ENCODE measurements at regions not wholly inside any gene's neighbourhood (a gene's known extent, or its start where the extent isn't known, plus 50 kb on each side); places are given as distances from the start of the nearest gene placed in this dataset.
"Not testable (repeated sequence)": the region's sequence is repeated elsewhere in the genome, so short reads cannot be mapped to it uniquely, and the experiment has no call there.

GRCh38 chr5:125233944-125234343, 487.5 kb upstream of the ZNF608 start:
- TF ChIP-seq CTCF (IDR thresholded peaks at IDR 0.05; ENCODE audit: low read depth, low read length, missing control alignments): no peak
- DNase-seq (ENCODE audit: low read depth): no peak
- in situ Hi-C loops (cut with HindIII; ENCODE audit: low sequenced_read_pairs): no loop called here
- no peak overlapping the region for H3K4me3 ChIP-seq (ENCODE audit: low read depth, low read length)

GRCh38 chr5:125236007-125236406, 489.6 kb upstream of the ZNF608 start:
- in situ Hi-C loops (cut with HindIII; ENCODE audit: low sequenced_read_pairs): no loop called here

DNA sequence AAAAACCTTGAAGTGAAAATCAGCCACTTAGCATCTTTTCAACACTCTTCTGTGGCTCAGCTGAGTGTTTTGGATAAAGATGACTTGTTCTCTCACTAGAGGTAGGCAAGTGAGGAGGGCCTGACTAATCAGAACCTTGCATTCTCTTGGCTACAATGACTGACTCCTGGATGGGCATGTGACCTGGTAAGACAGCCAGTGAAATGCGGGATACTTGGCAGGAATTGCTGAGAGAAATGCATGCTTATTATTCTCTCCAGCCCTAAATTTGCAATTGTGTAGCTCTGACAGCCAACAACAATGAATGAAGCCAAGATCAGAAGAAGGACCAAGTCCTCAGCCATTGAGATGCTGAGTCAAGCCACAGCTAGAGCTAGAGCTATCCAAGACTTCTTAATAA, 490.5 kb upstream of the ZNF608 start:
- no peak overlapping the region for H3K4me3 ChIP-seq (ENCODE audit: low read depth, low read length)
- in situ Hi-C loops (cut with HindIII; ENCODE audit: low sequenced_read_pairs): no loop called here
- DNase-seq (ENCODE audit: low read depth): peak; percentile 18
- TF ChIP-seq CTCF (IDR thresholded peaks at IDR 0.05; ENCODE audit: low read depth, low read length, missing control alignments): no peak

More at GRCh38 chr5:125236007-125236406, 489.6 kb upstream of the ZNF608 start:
- no peak for TF ChIP-seq CTCF (IDR thresholded peaks at IDR 0.05; ENCODE audit: low read depth, low read length, missing control alignments)
- no peak overlapping the region for H3K4me3 ChIP-seq (ENCODE audit: low read depth, low read length)
- no peak for DNase-seq (ENCODE audit: low read depth)

DNA sequence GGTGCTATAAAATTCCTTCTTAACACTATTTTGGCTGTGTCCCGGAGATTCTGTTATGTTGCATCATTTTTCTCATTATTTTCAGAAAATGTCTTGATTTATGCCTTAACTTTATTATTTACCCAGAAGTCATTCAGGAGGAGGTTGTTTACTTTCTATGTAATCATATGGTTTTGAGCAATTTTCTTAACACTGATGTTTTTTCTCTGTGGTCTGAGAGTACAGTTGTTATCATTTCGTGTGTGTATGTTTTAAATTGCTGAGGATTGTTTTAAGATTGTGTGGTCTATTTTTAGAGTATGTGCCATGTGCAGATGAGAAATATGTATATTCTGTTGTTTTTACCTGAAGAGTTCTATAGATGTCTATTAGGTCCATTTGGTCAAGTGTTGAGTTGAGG, 498.1 kb upstream of the ZNF608 start:
- no peak for TF ChIP-seq CTCF (IDR thresholded peaks at IDR 0.05; ENCODE audit: low read depth, low read length, missing control alignments)
- no peak overlapping the region for H3K4me3 ChIP-seq (ENCODE audit: low read depth, low read length)
- DNase-seq (ENCODE audit: low read depth): no peak
- in situ Hi-C loops (cut with HindIII; ENCODE audit: low sequenced_read_pairs): no loop called here

GRCh38 chr5:125245216-125245615, 498.8 kb upstream of the ZNF608 start:
- H3K4me3 ChIP-seq (ENCODE audit: low read depth, low read length): no peak overlapping the region
- no peak for DNase-seq (ENCODE audit: low read depth)
- no peak for TF ChIP-seq CTCF (IDR thresholded peaks at IDR 0.05; ENCODE audit: low read depth, low read length, missing control alignments)
- in situ Hi-C loops (cut with HindIII; ENCODE audit: low sequenced_read_pairs): no loop called here

- in situ Hi-C loops (cut with HindIII; ENCODE audit: low sequenced_read_pairs): no loop called here
- DNase-seq (ENCODE audit: low read depth): no peak
- no peak overlapping the region for H3K4me3 ChIP-seq (ENCODE audit: low read depth, low read length)
- TF ChIP-seq CTCF (IDR thresholded peaks at IDR 0.05; ENCODE audit: low read depth, low read length, missing control alignments): no peak
These were observed 503.0 kb upstream of the ZNF608 start for GRCh38 chr5:125249400-125249799.

- no peak for TF ChIP-seq CTCF (IDR thresholded peaks at IDR 0.05; ENCODE audit: low read depth, low read length, missing control alignments)
- H3K4me3 ChIP-seq (ENCODE audit: low read depth, low read length): no peak overlapping the region
- in situ Hi-C loops (cut with HindIII; ENCODE audit: low sequenced_read_pairs): no loop called here
- no peak for DNase-seq (ENCODE audit: low read depth)
These were observed 505.3 kb upstream of the ZNF608 start for GRCh38 chr5:125251703-125252102.

- H3K4me3 ChIP-seq (ENCODE audit: low read depth, low read length); in situ Hi-C loops (cut with HindIII; ENCODE audit: low sequenced_read_pairs); DNase-seq (ENCODE audit: low read depth): not testable (repeated sequence)
These were observed 507.2 kb upstream of the ZNF608 start for GRCh38 chr5:125253634-125254033.
